IPS-20b (cell line): ENCODE measurements at regions not wholly inside any gene's neighbourhood (a gene's known extent, or its start where the extent isn't known, plus 50 kb on each side); places are given as distances from the start of the nearest gene placed in this dataset.
A peak's percentile ranks its signal among the peaks of the same experiment; 100 is the strongest.
"Not testable (repeated sequence)": the region's sequence is repeated elsewhere in the genome, so short reads cannot be mapped to it uniquely, and the experiment has no call there.

Experiments used
- H3K27ac ChIP-seq: one replicate; pipeline ENCODE4 v1.5.1; 2013; ENCODE audit warnings: low read length
- H3K27me3 ChIP-seq: 2 replicates; pipeline ENCODE4 v1.6.1; 2013; ENCODE audit warnings: mild to moderate bottlenecking, low read length, inconsistent platforms; ENCODE audit not compliant: insufficient read depth
- H3K36me3 ChIP-seq: 2 replicates; pipeline ENCODE4 v1.6.1; 2013; ENCODE audit warnings: low read depth, mild to moderate bottlenecking, inconsistent platforms, low read length, moderate library complexity; ENCODE audit not compliant: insufficient read depth
- H3K4me1 ChIP-seq: 2 replicates; pipeline ENCODE4 v1.6.1; 2013; ENCODE audit warnings: mild to moderate bottlenecking, control low read depth, inconsistent platforms, low read length, moderate library complexity; ENCODE audit not compliant: insufficient read depth
- H3K4me3 ChIP-seq: 2 replicates; pipeline ENCODE4 v1.5.1; 2013; ENCODE audit warnings: mild to moderate bottlenecking, low read length, inconsistent platforms
- H3K9ac ChIP-seq: 2 replicates; pipeline ENCODE4 v1.6.1; 2013; ENCODE audit warnings: low read depth, mild to moderate bottlenecking, inconsistent platforms, low read length, moderate library complexity
- H3K9me3 ChIP-seq: 2 replicates; pipeline ENCODE4 v1.6.1; 2013; ENCODE audit warnings: mild to moderate bottlenecking, low read depth, low read length, inconsistent platforms; ENCODE audit not compliant: insufficient read depth

DNA sequence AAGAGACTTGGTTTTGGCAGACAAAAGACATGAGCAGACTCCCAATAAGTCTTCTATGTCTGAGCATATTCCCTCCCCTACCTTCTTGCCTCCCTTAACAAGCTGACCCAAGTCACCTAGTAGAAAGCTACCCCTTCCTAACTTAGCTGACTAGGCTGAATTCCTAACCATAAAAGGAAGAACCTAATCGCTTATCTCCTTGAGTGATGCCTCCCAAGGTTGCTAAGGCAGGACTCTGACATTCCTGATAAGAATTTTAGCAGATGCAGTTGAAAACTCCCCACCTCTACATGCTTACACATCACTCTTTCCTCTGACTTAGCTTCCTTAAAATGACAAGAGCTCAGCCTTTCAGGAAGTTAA lies 704.7 kb upstream of the MBL2 start:
- Histone ChIP-seq H3K4me3 (no peak overlapping the region), H3K27ac (peak overlapping the region; percentile 83), H3K4me1 (peaks cover 45% of the 10 kb centered on the region; the same call in 1 of the 2 replicates), H3K9ac (peak overlapping the region; percentile 85), H3K36me3 (no peaks in the 10 kb centered on the region), H3K27me3 (no peaks in the 10 kb centered on the region), H3K9me3 (no peaks in the 10 kb centered on the region)

DNA sequence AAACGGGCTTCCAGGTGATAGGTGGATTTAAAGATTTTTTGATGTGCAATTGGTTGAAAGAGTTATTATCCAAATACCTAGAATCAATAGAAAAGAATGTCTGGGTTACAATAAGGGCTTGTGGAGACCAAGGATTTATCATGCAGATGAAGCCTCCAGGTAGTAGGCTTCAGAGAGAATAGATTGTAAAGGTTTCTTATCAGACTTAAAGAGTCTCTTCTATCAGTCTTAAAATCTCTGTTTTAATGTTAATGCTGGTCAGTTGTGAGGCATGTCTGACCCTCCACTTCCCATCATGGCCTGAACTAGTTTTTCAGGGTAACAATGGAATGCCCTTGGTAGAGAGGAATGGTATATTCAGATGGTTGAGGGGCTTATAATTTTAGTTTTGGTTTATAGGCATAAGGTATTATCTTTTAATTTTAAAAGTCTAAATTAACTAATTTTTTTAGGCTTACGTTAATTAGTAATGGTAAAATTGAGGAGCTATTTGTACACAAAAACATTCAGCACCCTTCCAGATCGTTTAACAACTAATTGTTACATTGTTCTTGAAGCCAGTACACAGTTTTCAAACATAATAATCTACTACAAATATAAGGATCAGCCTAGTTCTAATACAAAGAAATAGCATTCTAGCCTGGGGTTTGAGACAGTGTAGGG lies 704.2 kb upstream of the MBL2 start:
- Histone ChIP-seq H3K4me1 (peaks cover 45% of the 10 kb centered on the region; the same call in 1 of the 2 replicates), H3K4me3 (no peak overlapping the region), H3K27ac (peak overlapping the region; percentile 83), H3K36me3 (no peaks in the 10 kb centered on the region), H3K27me3 (no peaks in the 10 kb centered on the region), H3K9me3 (no peaks in the 10 kb centered on the region), H3K9ac (peak overlapping the region; percentile 85)

DNA sequence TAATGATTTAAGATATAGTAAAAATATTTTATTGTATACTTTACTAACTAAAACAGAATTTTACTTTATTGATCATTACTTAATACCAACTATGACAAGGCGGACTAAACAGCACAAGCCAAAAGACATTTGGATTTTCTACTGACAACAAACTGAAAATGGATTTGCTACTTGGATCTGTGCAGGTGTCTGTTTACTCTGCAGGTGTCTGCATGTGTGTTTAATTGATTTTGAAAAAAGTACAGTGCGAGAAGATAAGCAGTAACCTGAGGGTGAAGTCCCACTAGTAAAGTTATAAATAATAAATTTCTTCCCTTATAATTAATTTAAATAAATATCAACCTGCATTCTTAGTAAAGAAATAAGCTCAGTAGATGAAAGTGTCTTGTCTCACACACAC lies 696.8 kb upstream of the MBL2 start:
- Histone ChIP-seq H3K36me3 (no peaks in the 10 kb centered on the region), H3K27ac (no peak overlapping the region), H3K4me1 (no peaks in the 10 kb centered on the region), H3K9me3 (no peaks in the 10 kb centered on the region; the same call in 1 of the 2 replicates), H3K9ac (no peak overlapping the region), H3K27me3 (no peaks in the 10 kb centered on the region), H3K4me3 (no peak overlapping the region)

DNA sequence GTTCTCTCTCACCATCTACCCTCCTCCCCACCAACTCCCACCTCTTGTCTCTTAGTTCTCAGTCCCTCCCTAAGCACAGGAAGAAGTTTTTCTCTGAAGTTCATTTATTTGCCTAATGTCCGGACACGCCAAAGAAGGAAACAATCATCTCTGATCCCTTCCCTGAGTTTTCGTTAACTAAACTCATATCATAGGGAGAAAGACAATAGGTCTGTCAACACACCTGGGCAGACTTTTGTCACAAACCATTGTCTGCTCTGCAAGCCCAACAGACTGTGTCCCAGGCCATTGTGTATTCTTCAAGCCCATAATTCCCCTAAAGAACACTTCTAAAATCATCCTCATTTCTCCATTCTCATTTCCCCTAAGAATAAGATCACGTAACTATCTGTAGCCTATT lies 691.0 kb upstream of the MBL2 start:
- peaks cover 9% of the 10 kb centered on the region; the same call in 1 of the 2 replicates for H3K4me1 ChIP-seq
- no peak overlapping the region for H3K9ac ChIP-seq
- H3K36me3 ChIP-seq, result no peaks in the 10 kb centered on the region
- H3K9me3 ChIP-seq, result no peaks in the 10 kb centered on the region; the same call in 1 of the 2 replicates
- H3K27ac ChIP-seq, result no peak overlapping the region
- no peak overlapping the region for H3K4me3 ChIP-seq
- no peaks in the 10 kb centered on the region for H3K27me3 ChIP-seq

DNA sequence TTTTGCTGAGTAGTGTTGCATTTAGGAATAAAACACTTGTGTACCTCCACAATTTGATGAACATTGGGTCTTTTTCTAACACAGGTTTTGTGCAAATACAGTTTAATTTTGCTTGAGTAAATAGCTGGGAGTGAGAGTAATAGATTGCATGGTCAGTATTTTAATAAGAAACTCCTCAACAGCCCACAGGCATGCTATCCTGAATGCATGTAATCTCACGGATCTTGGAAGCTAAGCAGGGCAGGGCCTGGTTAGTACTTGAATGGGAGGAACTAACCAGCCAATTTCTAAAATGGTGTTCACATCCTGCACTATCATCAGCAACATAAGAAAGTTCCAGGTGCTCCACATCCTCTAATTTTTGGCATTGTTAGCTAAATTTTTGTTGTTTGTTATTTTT lies 685.4 kb upstream of the MBL2 start:
- no peak overlapping the region for H3K4me3 ChIP-seq
- H3K9me3 ChIP-seq, result no peaks in the 10 kb centered on the region
- H3K27me3 ChIP-seq, result no peaks in the 10 kb centered on the region

DNA sequence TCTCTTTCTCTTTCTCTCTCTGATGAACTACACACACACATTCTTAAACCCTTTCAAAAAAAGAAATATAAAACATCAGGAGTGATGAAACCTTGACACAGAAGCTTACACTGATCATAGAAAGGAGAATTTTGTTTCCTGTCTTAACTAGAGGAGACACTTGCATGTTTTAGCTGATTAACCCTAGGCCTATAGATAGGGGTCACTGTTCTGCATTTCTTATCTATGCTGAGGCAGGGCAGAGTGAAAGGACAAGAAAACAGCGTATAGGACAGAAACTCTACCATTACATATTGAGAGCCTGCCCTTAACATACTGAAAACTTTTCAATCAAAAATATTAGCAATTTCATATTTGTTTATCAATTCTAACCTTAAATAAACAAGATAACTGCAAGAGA lies 680.6 kb upstream of the MBL2 start:
- H3K9me3 ChIP-seq, result no peaks in the 10 kb centered on the region; the same call in 1 of the 2 replicates
- H3K4me1 ChIP-seq, result no peaks in the 10 kb centered on the region; the same call in 1 of the 2 replicates
- no peak overlapping the region for H3K27ac ChIP-seq
- H3K9ac ChIP-seq, result no peak overlapping the region
- H3K4me3 ChIP-seq, result no peak overlapping the region
- H3K36me3 ChIP-seq, result no peaks in the 10 kb centered on the region
- no peaks in the 10 kb centered on the region for H3K27me3 ChIP-seq

More for the DNA sequence above, 685.4 kb upstream of the MBL2 start:
- H3K4me1 ChIP-seq, result peaks cover 5% of the 10 kb centered on the region; the same call in 1 of the 2 replicates
- no peak overlapping the region for H3K9ac ChIP-seq
- no peaks in the 10 kb centered on the region for H3K36me3 ChIP-seq
- no peak overlapping the region for H3K27ac ChIP-seq

DNA sequence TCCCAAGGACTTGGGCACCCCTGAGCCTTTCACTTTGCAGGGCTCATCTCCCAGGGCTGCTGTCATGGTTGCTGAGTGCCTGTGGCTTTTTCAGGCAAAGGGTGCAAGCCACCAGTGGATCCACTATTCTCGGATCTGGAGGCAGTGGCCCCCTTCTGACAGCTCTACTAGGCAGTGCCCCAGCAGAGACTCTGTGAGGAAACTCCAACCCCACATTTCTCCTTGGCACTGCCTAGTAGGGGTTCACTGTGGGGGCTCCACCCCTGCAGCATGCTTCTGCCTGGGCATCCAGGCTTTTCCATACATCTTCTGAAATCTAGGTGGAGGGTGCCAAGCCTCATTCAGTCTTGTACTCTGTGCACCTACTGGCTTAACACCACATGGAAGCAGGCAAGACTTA lies 675.0 kb upstream of the MBL2 start:
- Histone ChIP-seq H3K27me3 (no peaks in the 10 kb centered on the region), H3K9ac (no peak overlapping the region), H3K4me3 (no peak overlapping the region), H3K36me3 (0 out of 2 replicates have a peak, but pooled peaks cover 6% of the 10 kb centered on the region), H3K27ac (no peak overlapping the region), H3K9me3 (peaks cover 14% of the 10 kb centered on the region), H3K4me1 (no peaks in the 10 kb centered on the region)

DNA sequence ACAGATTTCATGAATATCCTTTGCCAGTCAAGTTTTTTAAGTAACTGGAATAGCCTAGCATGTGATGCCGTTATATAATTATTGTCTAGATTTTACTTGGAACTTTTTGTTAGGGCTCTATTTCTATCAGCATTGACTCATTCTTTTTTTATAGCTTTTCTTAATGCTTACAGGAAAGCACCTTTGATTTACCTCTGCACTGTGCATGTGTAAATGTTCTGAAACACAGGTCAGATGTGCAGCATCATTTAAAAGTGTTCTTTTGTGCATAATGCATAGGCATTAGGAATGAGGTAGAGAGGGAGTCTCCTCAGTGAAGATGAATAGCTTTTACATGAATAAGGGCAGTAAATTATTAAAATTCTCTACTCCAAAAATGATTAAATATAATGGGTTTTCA lies 669.3 kb upstream of the MBL2 start:
- Histone ChIP-seq H3K4me1 (no peaks in the 10 kb centered on the region), H3K9me3 (peaks cover under 1% of the 10 kb centered on the region; the same call in 1 of the 2 replicates), H3K27ac (no peak overlapping the region), H3K4me3 (no peak overlapping the region), H3K36me3 (no peaks in the 10 kb centered on the region), H3K27me3 (no peaks in the 10 kb centered on the region), H3K9ac (no peak overlapping the region)

DNA sequence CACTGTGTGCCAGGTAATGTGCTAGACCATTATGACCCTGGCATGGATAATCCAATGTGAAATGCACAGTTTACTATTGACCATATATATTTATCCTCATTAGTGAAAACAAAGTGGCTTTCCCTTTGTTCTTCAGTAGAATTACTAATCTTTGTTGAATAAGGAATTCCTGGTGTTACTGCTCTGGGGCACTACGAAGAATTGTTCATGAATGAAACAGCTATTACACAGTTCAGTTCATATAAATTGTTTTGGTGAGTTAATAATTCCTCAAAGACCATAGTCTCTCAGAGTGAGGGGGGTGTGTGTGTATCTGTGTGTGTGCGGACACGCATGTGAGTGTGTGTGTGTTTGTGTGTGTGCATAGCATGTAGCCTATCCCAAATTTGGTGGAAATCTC lies 668.0 kb upstream of the MBL2 start:
- H3K4me3 ChIP-seq, result no peak overlapping the region
- no peak overlapping the region for H3K9ac ChIP-seq
- H3K36me3 ChIP-seq, result no peaks in the 10 kb centered on the region
- H3K4me1 ChIP-seq, result no peaks in the 10 kb centered on the region
- H3K27me3 ChIP-seq, result no peaks in the 10 kb centered on the region
- no peak overlapping the region for H3K27ac ChIP-seq
- no peaks in the 10 kb centered on the region for H3K9me3 ChIP-seq

DNA sequence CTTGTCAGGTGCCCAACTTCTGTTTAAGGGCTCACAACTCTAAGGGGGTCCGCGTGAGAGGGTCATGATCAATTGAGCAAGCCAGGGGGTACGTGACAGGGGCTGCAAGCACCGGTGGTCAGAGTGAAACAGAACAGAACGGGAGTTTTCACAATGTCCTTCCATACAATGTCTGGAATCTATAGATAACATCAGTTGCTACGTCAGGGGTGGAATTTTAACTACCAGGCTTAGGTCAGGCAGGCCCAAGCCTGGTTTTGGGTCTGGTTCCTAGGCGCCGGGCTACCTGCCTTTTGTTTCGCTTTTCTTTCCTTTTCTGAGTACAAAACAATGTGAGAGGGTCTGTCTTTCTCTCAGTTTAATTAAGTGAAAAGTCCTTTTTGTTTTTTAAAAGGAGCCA lies 666.5 kb upstream of the MBL2 start:
- not testable (repeated sequence) for H3K27ac ChIP-seq, H3K4me1 ChIP-seq, H3K9me3 ChIP-seq, H3K27me3 ChIP-seq, H3K4me3 ChIP-seq, H3K36me3 ChIP-seq
- 0 out of 2 replicates have a peak overlapping the region, but pooled peaks have one; percentile 47 for H3K9ac ChIP-seq

DNA sequence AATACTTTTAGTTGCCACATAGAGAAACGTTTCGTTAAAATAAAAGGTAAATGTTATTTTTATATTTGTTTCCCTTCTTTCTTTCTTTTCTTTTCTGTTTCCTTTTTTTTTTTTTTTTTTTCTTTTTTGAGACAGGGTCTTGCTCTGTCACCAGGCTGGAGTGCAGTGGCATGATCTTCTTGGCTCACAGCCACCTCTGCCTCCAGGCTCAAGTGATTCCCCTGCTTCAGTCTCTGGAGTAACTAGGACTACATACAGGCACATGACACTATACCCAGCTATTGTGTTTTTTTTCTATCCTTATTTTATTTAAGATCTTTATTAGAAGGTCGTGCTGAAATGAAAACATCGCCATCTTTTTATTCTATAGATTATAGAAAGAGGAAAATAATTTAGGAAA lies 661.8 kb upstream of the MBL2 start:
- Histone ChIP-seq H3K27me3 (no peaks in the 10 kb centered on the region), H3K36me3 (no peaks in the 10 kb centered on the region), H3K4me3 (no peak overlapping the region), H3K9ac (no peak overlapping the region), H3K4me1 (peaks cover 8% of the 10 kb centered on the region; the same call in 1 of the 2 replicates), H3K9me3 (no peaks in the 10 kb centered on the region), H3K27ac (no peak overlapping the region)

DNA sequence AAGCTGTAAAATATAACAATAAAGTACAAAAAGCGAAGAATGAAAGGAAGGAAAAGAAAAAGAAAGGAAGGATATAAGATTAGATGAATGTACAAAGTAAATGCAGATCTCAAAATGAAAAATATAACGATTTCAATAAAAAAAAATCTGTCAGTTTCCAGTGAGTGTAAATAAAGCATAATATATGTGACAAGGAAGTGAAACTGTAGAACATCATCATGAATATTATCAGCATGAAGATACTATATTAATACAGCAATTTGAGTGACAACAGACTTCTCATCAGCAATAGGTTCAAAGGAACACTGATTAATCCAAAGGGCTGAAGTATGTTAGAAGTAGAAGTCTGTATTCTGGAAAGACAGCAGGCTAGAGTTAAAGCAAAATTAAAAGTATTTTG lies 659.5 kb upstream of the MBL2 start:
- no peak overlapping the region for H3K27ac ChIP-seq
- H3K4me3 ChIP-seq, result no peak overlapping the region
- no peaks in the 10 kb centered on the region for H3K9me3 ChIP-seq
- no peak overlapping the region for H3K9ac ChIP-seq
- peaks cover 8% of the 10 kb centered on the region; the same call in 1 of the 2 replicates for H3K4me1 ChIP-seq
- H3K27me3 ChIP-seq, result no peaks in the 10 kb centered on the region
- H3K36me3 ChIP-seq, result no peaks in the 10 kb centered on the region
